Renal pelvis (tissue), 1 donor: ENCODE measurements at regions not wholly inside any gene's neighbourhood (a gene's known extent, or its start where the extent isn't known, plus 50 kb on each side); places are given as distances from the start of the nearest gene placed in this dataset.

ENCODE experiments used
- DNase-seq: peaks from one replicate; pipeline ENCODE4 v3.0.0-alpha.2; 2013

- no peak for DNase-seq
Observed at GRCh38 chr2:23241611-23242245, 143.3 kb upstream of the KLHL29 start.

GRCh38 chr2:23243073-23243659, 141.8 kb upstream of the KLHL29 start:
- DNase-seq, result no peak

GRCh38 chr2:23244617-23245016, 140.4 kb upstream of the KLHL29 start:
- DNase-seq, result no peak

- no peak for DNase-seq
Observed at GRCh38 chr2:23246992-23247683, 137.8 kb upstream of the KLHL29 start.

GRCh38 chr2:23248667-23249066, 136.3 kb upstream of the KLHL29 start:
- DNase-seq, result no peak

GRCh38 chr2:23249348-23249747, 135.6 kb upstream of the KLHL29 start:
- no peak for DNase-seq

- no peak for DNase-seq
Observed at GRCh38 chr2:23250371-23250770, 134.6 kb upstream of the KLHL29 start.

GRCh38 chr2:23256643-23257042, 128.3 kb upstream of the KLHL29 start:
- DNase-seq, result no peak

GRCh38 chr2:23260621-23261020, 124.4 kb upstream of the KLHL29 start:
- no peak for DNase-seq

- DNase-seq, result no peak
Observed at GRCh38 chr2:23268467-23269263, 116.3 kb upstream of the KLHL29 start.

- no peak for DNase-seq
Observed at GRCh38 chr2:23269747-23270146, 115.2 kb upstream of the KLHL29 start.

GRCh38 chr2:23270810-23271209, 114.2 kb upstream of the KLHL29 start:
- DNase-seq, result no peak

GRCh38 chr2:23271230-23271629, 113.7 kb upstream of the KLHL29 start:
- DNase-seq, result no peak

- DNase-seq, result no peak
Observed at GRCh38 chr2:23273786-23274185, 111.2 kb upstream of the KLHL29 start.

- DNase-seq, result no peak
Observed at GRCh38 chr2:23280401-23280800, 104.6 kb upstream of the KLHL29 start.

GRCh38 chr2:23283653-23284052, 101.3 kb upstream of the KLHL29 start:
- DNase-seq, result no peak

- no peak for DNase-seq
Observed at GRCh38 chr2:23285091-23285800, 99.7 kb upstream of the KLHL29 start.

- no peak for DNase-seq
Observed at GRCh38 chr2:23286031-23286757, 98.8 kb upstream of the KLHL29 start.

- peak; percentile 66 for DNase-seq
Observed at GRCh38 chr2:23286758-23287704, 97.9 kb upstream of the KLHL29 start.

GRCh38 chr2:23289671-23290070, 95.3 kb upstream of the KLHL29 start:
- no peak for DNase-seq
